HepG2 (cell line): ENCODE measurements at regions not wholly inside any gene's neighbourhood (a gene's known extent, or its start where the extent isn't known, plus 50 kb on each side); places are given as distances from the start of the nearest gene placed in this dataset.

Source experiments
- BHLHE40 ChIP-seq: IDR thresholded peaks from 2 replicates; pipeline ENCODE4 v1.6.1; 2011; ENCODE audit warnings: low read length, improper control_type of control experiment
- BRCA1 ChIP-seq: sonication (generic); formaldehyde crosslinking; IDR thresholded peaks from 2 replicates; pipeline ENCODE4 v1.4.0; 2020; ENCODE audit warnings: missing genetic modification reagents
- CEBPB ChIP-seq: IDR thresholded peaks from 2 replicates; pipeline ENCODE4 v1.6.1; 2011; ENCODE audit warnings: low read depth, low read length, improper control_type of control experiment, borderline replicate concordance
- GLI4 ChIP-seq: sonication (generic); formaldehyde crosslinking; IDR thresholded peaks from 2 replicates; pipeline ENCODE4 v1.5.1; 2020; ENCODE audit warnings: missing genetic modification reagents, mild to moderate bottlenecking, moderate library complexity, borderline replicate concordance
- HDAC2 ChIP-seq: sonication (generic); formaldehyde crosslinking; IDR thresholded peaks from 2 replicates; pipeline ENCODE4 v1.4.0; 2020; ENCODE audit warnings: missing genetic modification reagents
- MAX ChIP-seq: IDR thresholded peaks from 2 replicates; pipeline ENCODE4 v1.6.1; 2012; ENCODE audit warnings: inconsistent platforms
- MED1 ChIP-seq: sonication (generic); formaldehyde crosslinking; IDR thresholded peaks from 2 replicates; pipeline ENCODE4 v1.4.0; 2020; ENCODE audit warnings: missing genetic modification reagents
- NR2F6 ChIP-seq, 2 experiments: IDR thresholded peaks; 2 replicates each; pipeline ENCODE4 v1.6.1; 2016; ENCODE audit warnings: antibody characterized with exemption in 1 of 2, mild to moderate bottlenecking in 1 of 2
- PHF8 ChIP-seq: sonication (generic); formaldehyde crosslinking; IDR thresholded peaks from 2 replicates; pipeline ENCODE4 v1.5.0; 2020; ENCODE audit warnings: missing genetic modification reagents
- PRDM15 ChIP-seq: sonication (generic); formaldehyde crosslinking; IDR thresholded peaks from 2 replicates; pipeline ENCODE4 v1.4.0; 2020; ENCODE audit warnings: missing genetic modification reagents
- SIN3B ChIP-seq: fragments of 150-350 bp; IDR thresholded peaks from 2 replicates; pipeline ENCODE4 v1.6.1; 2014; ENCODE audit warnings: low read length
- SNAPC2 ChIP-seq: sonication (generic); formaldehyde crosslinking; IDR thresholded peaks from 2 replicates; pipeline ENCODE4 v1.8.1; 2022; ENCODE audit warnings: mild to moderate bottlenecking, missing genetic modification reagents
- TBL1XR1 ChIP-seq: fragments of 150-350 bp; IDR thresholded peaks from 2 replicates; pipeline ENCODE4 v1.6.1; 2014; ENCODE audit warnings: borderline replicate concordance, low read length; ENCODE audit not compliant: partially characterized antibody
- TIGD3 ChIP-seq: sonication (generic); formaldehyde crosslinking; IDR thresholded peaks from 2 replicates; pipeline ENCODE4 v1.5.1; 2020; ENCODE audit warnings: mild to moderate bottlenecking, missing genetic modification reagents, borderline replicate concordance
- ZBTB43 ChIP-seq: sonication (generic); formaldehyde crosslinking; conservative IDR thresholded peaks from 2 replicates; pipeline ENCODE4 v1.4.0; 2020; ENCODE audit warnings: missing genetic modification reagents
- ZFY ChIP-seq: sonication (generic); formaldehyde crosslinking; IDR thresholded peaks from 2 replicates; pipeline ENCODE4 v1.4.0; 2020; ENCODE audit warnings: missing genetic modification reagents
- ZNF275 ChIP-seq: sonication (generic); formaldehyde crosslinking; IDR thresholded peaks from 2 replicates; pipeline ENCODE4 v1.8.0; 2022; ENCODE audit warnings: missing genetic modification reagents, mild to moderate bottlenecking, inconsistent platforms, borderline replicate concordance
- ZNF350 ChIP-seq: sonication (generic); formaldehyde crosslinking; IDR thresholded peaks from 2 replicates; pipeline ENCODE4 v1.4.0; 2020; ENCODE audit warnings: mild to moderate bottlenecking, low read depth, missing genetic modification reagents, borderline replicate concordance
- ZNF446 ChIP-seq: sonication (generic); formaldehyde crosslinking; IDR thresholded peaks from 2 replicates; pipeline ENCODE4 v1.5.0; 2020; ENCODE audit warnings: mild to moderate bottlenecking, missing genetic modification reagents
- ZNF577 ChIP-seq: sonication (generic); formaldehyde crosslinking; IDR thresholded peaks from 2 replicates; pipeline ENCODE4 v1.4.0; 2020; ENCODE audit warnings: mild to moderate bottlenecking, low read depth, missing genetic modification reagents, borderline replicate concordance

GRCh38 chr20:50366270-50367103 is 143.7 kb upstream of the PTPN1 start (continued):
- TF ChIP-seq ZBTB43 = peak; percentile 85
- TF ChIP-seq SIN3B = no peak
- no peak for TF ChIP-seq GLI4 (CRISPR knock-in tag)
- peak; percentile 5; the same call in 1 of the 2 replicates for TF ChIP-seq PRDM15 (CRISPR knock-in tag)
- TF ChIP-seq CEBPB = peak; percentile 87
- peak; percentile 76 for TF ChIP-seq BHLHE40
- peak; percentile 41; the same call in 1 of the 2 replicates for TF ChIP-seq PHF8 (CRISPR knock-in tag)
- peak; percentile 98 for TF ChIP-seq HDAC2
- peak; percentile 69; the same call in 1 of the 2 replicates for TF ChIP-seq BRCA1 (CRISPR knock-in tag)
- TF ChIP-seq MAX = peak; percentile 62; the same call in 1 of the 2 replicates
- peak; percentile 90 for TF ChIP-seq NR2F6 (IDR thresholded peaks at IDR 0.05)
- TF ChIP-seq NR2F6 (CRISPR knock-in tag; IDR thresholded peaks at IDR 0.05) = peak; percentile 96
- TF ChIP-seq SNAPC2 = peak; percentile 94
- TF ChIP-seq TBL1XR1 = peak; percentile 94
- peak; percentile 68; the same call in 1 of the 2 replicates for TF ChIP-seq ZNF275 (CRISPR knock-in tag)
- TF ChIP-seq ZFY (CRISPR knock-in tag) = peak; percentile 53
- TF ChIP-seq ZNF350 (CRISPR knock-in tag) = peak; percentile 76; the same call in 1 of the 2 replicates
- no peak for TF ChIP-seq ZNF577 (CRISPR knock-in tag)
- peak; percentile 98 for TF ChIP-seq MED1 (CRISPR knock-in tag)
- TF ChIP-seq TIGD3 (CRISPR knock-in tag) = 0 out of 2 replicates have a peak, but pooled peaks have one; percentile 50
- no peak for TF ChIP-seq ZNF446 (CRISPR knock-in tag)
